Retinal pigment epithelial cell (primary cell): ENCODE measurements at regions not wholly inside any gene's neighbourhood (a gene's known extent, or its start where the extent isn't known, plus 50 kb on each side); places are given as distances from the start of the nearest gene placed in this dataset.

ENCODE experiments used
- DNase-seq: peaks from one replicate; pipeline ENCODE4 v3.0.0-alpha.2; 2010; ENCODE audit warnings: low read depth
- H3K4me3 ChIP-seq: 2 replicates; pipeline ENCODE4 v1.5.1; 2011; ENCODE audit warnings: mild to moderate bottlenecking, low read length, control low read depth, moderate library complexity
- CTCF ChIP-seq: conservative IDR thresholded peaks from 2 replicates; pipeline ENCODE4 v1.5.1; 2011; ENCODE audit warnings: low read depth, low read length, control low read depth, inconsistent platforms

DNA sequence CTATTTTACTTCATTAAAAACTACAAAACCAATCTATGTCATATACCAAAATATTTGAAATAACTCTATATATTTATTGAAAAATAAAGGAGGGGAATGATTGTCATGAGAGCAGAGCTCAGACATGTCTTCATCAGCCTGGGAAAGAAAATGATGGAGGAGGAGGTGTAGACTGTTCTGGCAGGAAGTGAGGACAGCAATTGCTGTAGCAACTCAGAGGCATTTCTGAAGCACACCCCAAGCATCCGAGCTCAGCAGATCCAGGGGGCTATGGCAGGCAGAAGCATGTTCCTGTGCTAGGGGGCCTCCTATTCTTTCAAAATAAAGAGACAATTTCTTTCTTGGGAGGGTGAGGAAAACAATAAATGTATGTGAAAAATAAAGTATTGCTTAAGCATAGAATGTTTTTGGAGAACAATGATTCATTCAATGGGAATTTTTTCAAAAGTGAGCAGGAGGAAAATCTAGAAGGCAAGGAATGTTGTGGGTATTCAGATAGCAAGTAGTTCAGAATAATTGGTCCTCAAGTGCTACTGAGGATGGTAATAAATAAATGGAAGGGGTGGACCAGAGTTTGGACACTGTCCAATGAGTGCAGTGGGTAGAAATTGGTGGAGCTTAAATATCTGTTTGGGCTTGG lies 383.4 kb downstream of the CDH11 start:
- no peak for DNase-seq
- H3K4me3 ChIP-seq: no peak overlapping the region
- no peak for TF ChIP-seq CTCF

DNA sequence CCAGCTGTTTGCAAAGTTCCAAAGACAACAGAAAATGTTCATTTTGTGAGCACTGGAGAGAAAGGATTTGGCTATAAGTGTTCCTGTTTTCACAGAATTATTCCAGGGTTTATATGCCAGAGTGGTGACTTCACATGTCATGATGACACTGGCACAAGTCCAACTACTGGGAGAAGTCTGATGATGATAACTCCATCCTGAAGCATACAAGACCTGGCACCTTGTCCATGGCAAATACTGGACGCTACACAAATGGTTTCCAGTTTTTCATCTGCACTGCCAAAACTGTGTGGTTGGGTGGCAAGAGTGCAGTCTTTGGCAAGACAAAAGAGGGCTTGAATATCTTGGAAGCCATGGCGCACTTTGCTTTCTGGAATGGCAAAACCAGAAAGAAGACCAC lies 385.0 kb downstream of the CDH11 start:
- DNase-seq: no peak
- TF ChIP-seq CTCF: no peak
- no peak overlapping the region for H3K4me3 ChIP-seq

GRCh38 chr16:64731891-64732290 lies 390.0 kb downstream of the CDH11 start:
- TF ChIP-seq CTCF: no peak

DNA sequence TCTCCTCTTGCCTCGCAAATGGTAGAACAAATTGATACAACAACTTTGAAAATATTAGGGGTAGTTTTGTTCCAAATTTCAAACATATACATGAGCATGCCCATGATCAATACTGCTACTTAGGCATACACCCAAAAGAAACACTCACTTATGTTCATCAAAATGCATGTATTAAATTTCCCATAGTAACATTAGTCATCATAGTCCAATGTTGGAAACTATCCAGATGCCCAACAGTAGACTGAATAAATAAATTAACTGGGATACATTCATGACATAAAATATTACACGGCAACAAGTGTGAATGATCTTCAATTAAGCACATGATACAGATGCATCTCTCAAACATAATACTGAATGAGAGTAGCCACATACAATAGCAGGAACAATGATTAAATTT lies 391.6 kb downstream of the CDH11 start:
- TF ChIP-seq CTCF: no peak
- no peak overlapping the region for H3K4me3 ChIP-seq
- DNase-seq: no peak

More at GRCh38 chr16:64731891-64732290, 390.0 kb downstream of the CDH11 start:
- H3K4me3 ChIP-seq: no peak overlapping the region
- DNase-seq: no peak

GRCh38 chr16:64724339-64724738 lies 397.5 kb downstream of the CDH11 start:
- DNase-seq: no peak
- no peak for TF ChIP-seq CTCF
- no peak overlapping the region for H3K4me3 ChIP-seq

DNA sequence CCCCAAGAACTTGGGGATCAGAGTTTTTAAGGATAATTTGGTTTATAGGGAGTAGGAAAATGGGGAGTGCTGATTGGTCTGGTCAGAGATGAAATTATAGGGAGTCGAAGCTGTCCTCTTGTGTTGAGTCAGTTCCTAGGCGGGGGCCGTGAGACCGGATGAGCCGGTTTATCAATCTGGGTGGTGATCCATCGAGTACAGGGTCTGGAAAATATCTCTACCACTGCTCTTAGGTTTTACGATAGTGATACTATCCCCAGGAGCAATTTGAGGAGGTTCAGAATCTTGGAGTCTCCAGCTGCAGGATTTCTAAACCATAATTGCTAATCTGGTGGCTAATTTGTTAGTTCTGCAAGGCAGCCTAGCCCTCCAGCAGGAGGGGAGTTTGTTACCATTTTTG lies 403.4 kb downstream of the CDH11 start:
- no peak for TF ChIP-seq CTCF
- DNase-seq: no peak
- no peak overlapping the region for H3K4me3 ChIP-seq

GRCh38 chr16:64717871-64718270 lies 404.0 kb downstream of the CDH11 start:
- no peak for DNase-seq
- no peak overlapping the region for H3K4me3 ChIP-seq
- TF ChIP-seq CTCF: no peak
